Activated T-helper 17 cell treated with anti-CD3 and anti-CD28 coated beads, Interleukin-2, amount 50 U/mL, for 72 hours (primary cell): ENCODE measurements at regions not wholly inside any gene's neighbourhood (a gene's known extent, or its start where the extent isn't known, plus 50 kb on each side); places are given as distances from the start of the nearest gene placed in this dataset.
"Not testable (repeated sequence)": the region's sequence is repeated elsewhere in the genome, so short reads cannot be mapped to it uniquely, and the experiment has no call there.

Source experiments
- ATAC-seq: fragments of 150-1000 bp; cut with Tn5 transposase; replicated peaks from 2 replicates; pipeline ENCODE4 v1.10.0; 2021; ENCODE audit warnings: mild to moderate bottlenecking, moderate library complexity
- H3K27ac Mint-ChIP-seq: one replicate; pipeline ENCODE4 v1.8.0; 2022; ENCODE audit warnings: mixed read lengths
- H3K27me3 Mint-ChIP-seq: one replicate; pipeline ENCODE4 v1.8.0; 2022; ENCODE audit warnings: mixed read lengths
- H3K36me3 Mint-ChIP-seq: one replicate; pipeline ENCODE4 v1.8.0; 2022; ENCODE audit warnings: low read depth, mild to moderate bottlenecking, mixed read lengths
- H3K4me1 Mint-ChIP-seq: one replicate; pipeline ENCODE4 v1.8.0; 2022; ENCODE audit warnings: mixed read lengths
- H3K4me3 Mint-ChIP-seq: one replicate; pipeline ENCODE4 v1.8.0; 2022; ENCODE audit warnings: mild to moderate bottlenecking, mixed read lengths
- H3K9me3 Mint-ChIP-seq: one replicate; pipeline ENCODE4 v1.8.0; 2022; ENCODE audit warnings: mixed read lengths

DNA sequence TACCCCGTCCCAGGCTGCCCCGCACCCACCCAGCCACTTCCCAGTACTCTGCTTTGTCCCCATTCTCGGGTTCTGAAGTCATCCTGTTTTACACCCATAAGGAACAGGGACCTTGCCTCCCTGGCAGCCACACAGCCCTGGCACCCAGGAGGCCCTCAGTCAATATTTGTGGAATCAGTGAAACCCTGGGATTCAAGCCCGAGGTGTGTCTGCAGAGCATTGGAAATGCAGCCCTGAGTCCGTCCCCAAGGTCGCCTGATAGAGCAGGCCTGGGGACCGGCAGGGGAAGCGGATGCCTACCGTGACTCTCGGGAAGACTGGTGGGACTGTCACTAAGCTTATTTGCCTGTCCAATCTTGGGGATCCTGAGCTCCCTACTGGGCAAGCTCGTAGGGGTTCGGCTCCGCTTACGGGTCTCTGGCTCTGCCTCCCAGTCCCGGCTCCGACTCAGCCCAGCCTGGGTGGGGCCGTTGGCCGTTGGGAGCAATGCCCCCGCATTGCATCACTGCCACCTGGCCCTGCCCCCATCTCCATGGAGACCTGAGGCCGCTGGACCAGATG, 64.4 kb upstream of the TAMM41 start:
- no peak overlapping the region for H3K27ac Mint-ChIP-seq
- no peaks in the 10 kb centered on the region for H3K36me3 Mint-ChIP-seq
- no peaks in the 10 kb centered on the region for H3K9me3 Mint-ChIP-seq
- ATAC-seq = no peak
- no peaks in the 10 kb centered on the region for H3K27me3 Mint-ChIP-seq
- peaks cover 22% of the 10 kb centered on the region for H3K4me1 Mint-ChIP-seq
- no peak overlapping the region for H3K4me3 Mint-ChIP-seq

DNA sequence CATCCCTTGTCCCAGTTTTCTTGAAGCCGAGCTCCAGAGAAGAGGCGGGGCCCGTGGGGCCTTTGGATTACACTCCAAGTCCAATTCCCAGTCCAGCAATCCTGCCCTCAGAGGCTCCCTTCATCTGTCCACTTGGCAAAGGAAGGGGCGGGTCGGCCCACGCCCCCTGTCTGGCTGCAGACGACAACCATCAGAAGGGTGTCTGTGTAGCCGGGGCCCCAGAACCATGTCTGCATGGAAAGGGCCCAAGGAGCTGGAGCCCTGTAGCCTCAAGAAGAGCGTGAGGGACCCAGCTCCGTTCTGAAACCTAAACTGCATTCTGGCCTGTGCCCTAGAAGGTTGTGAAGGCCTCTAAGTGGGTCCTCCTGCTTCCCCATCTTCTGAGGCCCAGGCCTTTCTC, 65.2 kb upstream of the TAMM41 start:
- peaks cover 22% of the 10 kb centered on the region for H3K4me1 Mint-ChIP-seq
- H3K27ac Mint-ChIP-seq = not testable (repeated sequence)

GRCh38 chr3:11913316-11913715, 66.6 kb upstream of the TAMM41 start:
- Mint-ChIP-seq H3K27ac (no peak overlapping the region), H3K27me3 (no peaks in the 10 kb centered on the region), H3K4me3 (no peak overlapping the region), H3K36me3 (no peaks in the 10 kb centered on the region), H3K9me3 (no peaks in the 10 kb centered on the region), H3K4me1 (peaks cover 14% of the 10 kb centered on the region)
- no peak for ATAC-seq

More for the DNA sequence above, 65.2 kb upstream of the TAMM41 start:
- not testable (repeated sequence) for H3K27me3 Mint-ChIP-seq, H3K4me3 Mint-ChIP-seq, H3K9me3 Mint-ChIP-seq, ATAC-seq, H3K36me3 Mint-ChIP-seq

- Mint-ChIP-seq H3K36me3 (no peaks in the 10 kb centered on the region), H3K27me3 (no peaks in the 10 kb centered on the region), H3K9me3 (no peaks in the 10 kb centered on the region), H3K4me1 (peaks cover 7% of the 10 kb centered on the region), H3K4me3 (peak overlapping the region; percentile 12), H3K27ac (no peak overlapping the region)
- ATAC-seq = no peak
Measured at GRCh38 chr3:11914041-11914440, 67.4 kb upstream of the TAMM41 start.

GRCh38 chr3:11914651-11915050, 68.0 kb upstream of the TAMM41 start:
- ATAC-seq = no peak
- Mint-ChIP-seq H3K27me3 (no peaks in the 10 kb centered on the region), H3K4me3 (peak overlapping the region; percentile 12), H3K27ac (no peak overlapping the region), H3K36me3 (no peaks in the 10 kb centered on the region), H3K4me1 (peaks cover 5% of the 10 kb centered on the region), H3K9me3 (no peaks in the 10 kb centered on the region)

DNA sequence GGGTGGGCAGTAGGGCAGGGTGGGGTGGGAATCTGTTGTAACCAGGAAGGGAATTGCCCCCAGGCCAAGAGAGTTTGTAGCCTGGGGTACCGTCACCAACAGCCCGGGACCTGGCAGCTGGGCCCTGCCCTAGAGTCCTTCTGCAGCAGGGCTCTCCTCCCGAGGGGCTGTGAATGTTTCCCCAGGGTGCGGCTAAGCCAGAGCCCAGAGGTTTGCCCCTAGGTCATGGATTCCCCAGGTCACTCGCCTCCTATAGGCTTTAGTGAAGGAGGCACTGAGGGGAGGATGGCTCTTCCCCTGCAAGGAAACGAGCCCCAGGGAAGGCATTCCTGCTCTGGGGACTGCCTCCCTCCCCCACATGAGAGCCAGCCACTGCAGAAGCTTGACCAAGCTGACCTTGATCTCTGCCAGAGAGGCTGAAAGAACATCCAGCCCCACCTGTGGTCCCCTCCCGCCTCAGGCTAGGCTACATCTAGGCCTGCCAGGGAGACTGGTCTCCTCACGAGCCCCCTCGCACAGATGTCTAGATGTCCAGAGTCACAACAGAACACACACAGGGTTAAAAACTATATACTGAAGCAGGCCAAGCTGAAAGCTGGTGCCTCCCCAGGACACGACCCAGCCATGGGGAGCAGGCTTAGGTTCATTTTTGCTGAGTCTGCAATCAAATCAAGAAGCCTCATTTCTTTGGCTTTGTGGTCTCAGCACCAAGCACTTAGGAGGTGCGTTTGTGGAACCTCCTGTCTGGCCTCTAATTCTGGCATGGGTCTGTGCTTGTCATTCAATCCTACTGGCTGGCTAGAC, 69.1 kb upstream of the TAMM41 start:
- Mint-ChIP-seq H3K4me1 (peaks cover 5% of the 10 kb centered on the region), H3K4me3 (no peak overlapping the region), H3K36me3 (no peaks in the 10 kb centered on the region), H3K9me3 (no peaks in the 10 kb centered on the region), H3K27me3 (no peaks in the 10 kb centered on the region), H3K27ac (no peak overlapping the region)
- no peak for ATAC-seq

DNA sequence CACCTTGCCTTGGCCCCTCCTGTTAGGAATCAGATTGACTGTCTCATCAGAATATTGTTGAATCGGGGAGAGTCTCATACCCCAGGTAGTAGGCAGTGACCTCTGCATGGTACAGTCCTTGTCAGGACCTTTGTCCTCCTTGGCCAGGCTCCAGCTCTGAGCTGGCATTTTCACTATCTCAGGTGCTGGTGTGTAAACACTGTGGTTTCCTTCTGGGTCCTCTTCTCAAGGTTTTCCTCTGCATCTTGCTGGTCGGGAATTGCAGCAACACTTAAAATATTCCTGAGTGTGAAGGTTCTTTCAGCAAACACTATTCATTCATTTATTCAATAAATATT, 69.7 kb upstream of the TAMM41 start:
- H3K27ac Mint-ChIP-seq, H3K27me3 Mint-ChIP-seq, H3K9me3 Mint-ChIP-seq, H3K36me3 Mint-ChIP-seq, ATAC-seq, H3K4me1 Mint-ChIP-seq, H3K4me3 Mint-ChIP-seq: not testable (repeated sequence)

GRCh38 chr3:11917051-11917450, 70.4 kb upstream of the TAMM41 start:
- no peaks in the 10 kb centered on the region for H3K36me3 Mint-ChIP-seq
- no peak overlapping the region for H3K4me3 Mint-ChIP-seq
- ATAC-seq = no peak
- no peak overlapping the region for H3K27ac Mint-ChIP-seq
- no peaks in the 10 kb centered on the region for H3K27me3 Mint-ChIP-seq
- H3K9me3 Mint-ChIP-seq = no peaks in the 10 kb centered on the region
- peaks cover 5% of the 10 kb centered on the region for H3K4me1 Mint-ChIP-seq

GRCh38 chr3:11919390-11919789, 72.7 kb upstream of the TAMM41 start:
- no peak for ATAC-seq
- H3K27ac Mint-ChIP-seq = no peak overlapping the region
- H3K4me3 Mint-ChIP-seq = no peak overlapping the region
- no peaks in the 10 kb centered on the region for H3K27me3 Mint-ChIP-seq
- H3K36me3 Mint-ChIP-seq = no peaks in the 10 kb centered on the region
- no peaks in the 10 kb centered on the region for H3K9me3 Mint-ChIP-seq
- peaks cover 5% of the 10 kb centered on the region for H3K4me1 Mint-ChIP-seq

DNA sequence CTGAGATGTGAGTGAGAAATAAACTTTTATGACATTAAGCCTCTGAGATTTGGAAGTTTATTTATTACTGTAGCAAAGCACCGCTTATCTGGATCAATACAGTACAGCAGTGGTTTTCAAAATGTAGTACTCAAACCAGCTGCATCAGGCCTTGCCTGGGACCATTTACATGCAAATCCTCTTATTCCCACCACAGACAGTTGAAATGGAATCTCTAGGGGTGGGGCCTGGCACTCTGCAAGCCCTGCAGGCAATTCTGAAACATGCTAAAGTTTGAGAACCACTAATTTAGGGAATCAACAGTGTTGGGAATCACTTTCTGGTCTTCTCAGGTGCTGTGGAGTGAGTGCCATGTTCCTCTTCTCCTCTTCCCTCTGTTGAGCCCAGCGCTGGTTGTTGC, 77.8 kb upstream of the TAMM41 start:
- no peak overlapping the region for H3K4me3 Mint-ChIP-seq
- ATAC-seq = no peak
- no peaks in the 10 kb centered on the region for H3K27me3 Mint-ChIP-seq
- no peaks in the 10 kb centered on the region for H3K36me3 Mint-ChIP-seq
- no peak overlapping the region for H3K27ac Mint-ChIP-seq
- peaks cover 7% of the 10 kb centered on the region for H3K4me1 Mint-ChIP-seq
- no peaks in the 10 kb centered on the region for H3K9me3 Mint-ChIP-seq

DNA sequence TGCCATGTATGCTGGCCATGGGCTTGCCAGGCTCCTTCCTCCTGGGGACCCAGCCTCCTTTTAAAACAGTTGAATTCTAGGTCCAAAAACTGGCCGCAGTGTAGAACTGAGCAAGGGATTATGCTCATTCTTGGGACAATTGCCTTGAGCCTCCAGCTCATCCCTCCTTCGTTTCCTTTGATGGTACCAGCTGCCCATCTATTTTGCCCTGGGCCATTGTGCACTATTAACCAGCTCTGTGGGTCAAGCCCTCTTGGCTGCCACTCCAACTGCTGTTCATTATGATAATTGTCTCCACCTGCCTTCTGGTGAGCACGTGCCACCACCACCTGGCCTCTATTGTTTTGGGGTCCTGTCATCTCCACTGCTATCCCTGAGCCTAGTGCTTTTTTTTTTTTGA, 75.8 kb upstream of the SYN2 start:
- H3K27ac Mint-ChIP-seq = no peak overlapping the region
- no peaks in the 10 kb centered on the region for H3K27me3 Mint-ChIP-seq
- H3K9me3 Mint-ChIP-seq = no peaks in the 10 kb centered on the region
- no peaks in the 10 kb centered on the region for H3K36me3 Mint-ChIP-seq
- H3K4me3 Mint-ChIP-seq = no peak overlapping the region
- ATAC-seq = no peak
- H3K4me1 Mint-ChIP-seq = peaks cover 5% of the 10 kb centered on the region

DNA sequence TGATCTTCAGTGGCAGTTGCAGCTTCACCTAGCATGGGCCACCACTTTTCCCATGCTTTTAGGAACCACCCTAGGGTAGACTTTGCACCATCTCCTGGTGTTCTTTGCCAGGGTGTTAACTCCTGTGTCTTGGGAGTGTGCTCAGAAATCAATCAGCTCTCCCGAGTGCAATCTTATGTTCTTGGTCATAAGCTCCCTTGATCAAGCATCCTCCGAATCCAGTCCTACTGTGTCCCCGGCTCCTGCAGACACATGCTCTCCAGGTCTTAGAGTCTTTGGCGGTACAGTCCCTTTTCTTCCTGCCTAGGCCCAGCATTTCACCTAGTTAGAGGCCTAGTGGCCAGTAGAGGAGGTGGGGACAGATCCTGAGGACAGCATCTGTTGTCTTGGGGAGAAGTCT, 74.7 kb upstream of the SYN2 start:
- Mint-ChIP-seq H3K4me3 (no peak overlapping the region), H3K27me3 (no peaks in the 10 kb centered on the region), H3K9me3 (no peaks in the 10 kb centered on the region), H3K36me3 (no peaks in the 10 kb centered on the region), H3K27ac (no peak overlapping the region), H3K4me1 (peaks cover 5% of the 10 kb centered on the region)
- ATAC-seq = no peak

DNA sequence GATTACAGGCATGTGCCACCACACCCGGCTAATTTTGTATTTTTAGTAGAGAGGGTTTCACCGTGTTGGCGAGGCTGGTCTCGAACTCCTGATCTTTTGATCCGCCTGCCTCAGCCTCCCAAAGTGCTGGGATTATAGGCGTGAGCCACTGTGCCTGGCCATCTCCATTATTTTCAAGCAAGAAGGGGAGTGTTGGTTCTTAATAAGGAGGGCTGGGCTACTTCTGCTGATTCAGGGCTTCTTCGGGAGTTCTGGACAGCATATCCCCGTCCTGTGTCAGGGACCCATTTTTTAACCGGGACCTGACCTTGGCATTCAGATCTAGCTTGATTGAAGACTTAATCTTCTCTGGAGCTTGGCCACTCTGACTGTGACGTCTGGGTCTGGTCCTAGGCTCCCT, 74.1 kb upstream of the SYN2 start:
- H3K36me3 Mint-ChIP-seq = no peaks in the 10 kb centered on the region
- no peaks in the 10 kb centered on the region for H3K9me3 Mint-ChIP-seq
- H3K4me1 Mint-ChIP-seq = peaks cover 5% of the 10 kb centered on the region
- no peaks in the 10 kb centered on the region for H3K27me3 Mint-ChIP-seq
- H3K4me3 Mint-ChIP-seq = no peak overlapping the region
- ATAC-seq = no peak
- H3K27ac Mint-ChIP-seq = no peak overlapping the region

- ATAC-seq = no peak
- H3K4me1 Mint-ChIP-seq = no peaks in the 10 kb centered on the region
- H3K27me3 Mint-ChIP-seq = no peaks in the 10 kb centered on the region
- no peak overlapping the region for H3K27ac Mint-ChIP-seq
- no peaks in the 10 kb centered on the region for H3K9me3 Mint-ChIP-seq
- H3K36me3 Mint-ChIP-seq = no peaks in the 10 kb centered on the region
- H3K4me3 Mint-ChIP-seq = no peak overlapping the region
Measured at GRCh38 chr3:11932636-11933035, 71.6 kb upstream of the SYN2 start.

DNA sequence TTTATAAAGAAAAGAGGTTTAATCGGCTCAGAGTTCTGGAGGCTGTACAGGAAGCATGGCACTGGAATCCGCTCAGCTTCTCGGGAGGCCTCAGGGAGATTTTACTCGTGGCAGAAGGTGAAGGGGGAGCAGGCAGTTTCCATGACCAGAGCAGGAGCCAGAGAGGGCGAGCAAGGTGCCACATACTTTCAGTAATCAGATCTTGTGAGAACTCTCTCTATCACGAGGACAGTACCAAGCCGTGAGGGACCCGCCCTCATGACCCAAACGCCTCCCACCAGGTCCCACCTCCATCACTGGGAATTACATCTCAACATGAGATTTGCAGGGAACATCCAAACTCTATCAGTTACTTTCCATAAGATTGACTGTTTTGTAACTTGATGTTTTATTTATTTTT, 70.7 kb upstream of the SYN2 start:
- H3K4me3 Mint-ChIP-seq = no peak overlapping the region

More for the DNA sequence above, 70.7 kb upstream of the SYN2 start:
- no peak for ATAC-seq
- Mint-ChIP-seq H3K36me3 (no peaks in the 10 kb centered on the region), H3K27ac (no peak overlapping the region), H3K27me3 (no peaks in the 10 kb centered on the region), H3K4me1 (no peaks in the 10 kb centered on the region), H3K9me3 (no peaks in the 10 kb centered on the region)
